ENCODE measurements at regions not wholly inside any gene's neighbourhood (a gene's known extent, or its start where the extent isn't known, plus 50 kb on each side); places are given as distances from the start of the nearest gene placed in this dataset.

GRCh38 chr12:98213556-98213955, 301.8 kb upstream of the TMPO start:
- no peak for TF ChIP-seq ZNF274 (IDR thresholded peaks at IDR 0.05; ENCODE audit: low read depth, low read length)
- no peak for TF ChIP-seq SUZ12 (IDR thresholded peaks at IDR 0.05; ENCODE audit: extremely low read depth, insufficient read depth, insufficient read length)

Measured in NT2/D1 (cell line).